ENCODE measurements at regions not wholly inside any gene's neighbourhood (a gene's known extent, or its start where the extent isn't known, plus 50 kb on each side); places are given as distances from the start of the nearest gene placed in this dataset.

DNA sequence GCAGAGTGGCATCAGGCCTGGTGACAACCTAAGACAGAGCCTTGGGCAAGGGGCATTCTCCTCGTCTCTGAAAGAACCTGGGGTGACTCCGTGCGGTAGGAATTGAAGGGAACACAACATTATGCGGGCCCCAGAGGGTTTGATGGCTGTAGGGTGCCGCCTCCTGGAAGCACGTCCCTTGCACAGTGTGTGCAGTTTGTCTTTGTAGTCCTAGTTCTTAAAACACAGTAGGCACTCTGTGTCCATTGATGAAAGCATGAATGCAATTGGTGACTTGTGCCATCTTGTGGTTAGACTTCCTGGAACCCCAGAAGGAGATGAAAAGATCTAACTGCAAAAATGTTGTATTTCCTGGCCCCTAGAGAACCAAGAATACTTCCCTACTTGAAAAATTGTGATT lies 279.8 kb downstream of the UTP18 start:
- intact Hi-C loops (cut with micrococcal nuclease; ENCODE audit: unreplicated experiment): no loop called here
- no peak for DNase-seq (ENCODE audit: low read depth, low spot score)
- SMC1A ChIA-PET (ENCODE audit: uncharacterized antibody, unreplicated experiment): no interaction called here
- no TSS peak for BruUV-seq (replicated peaks)
- POLR2A ChIA-PET: no interaction called here
- TF ChIP-seq BHLHE40 (IDR thresholded peaks at IDR 0.05; ENCODE audit: borderline replicate concordance in 1 of 2, low read depth in 2 of 2, low read length in 1 of 2) (no peak), ZNF217 (IDR thresholded peaks at IDR 0.05) (no peak)
- TF ChIP-seq, protein P1, sequence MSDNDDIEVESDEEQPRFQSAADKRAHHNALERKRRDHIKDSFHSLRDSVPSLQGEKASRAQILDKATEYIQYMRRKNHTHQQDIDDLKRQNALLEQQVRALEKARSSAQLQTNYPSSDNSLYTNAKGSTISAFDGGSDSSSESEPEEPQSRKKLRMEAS (IDR thresholded peaks at IDR 0.05; ENCODE audit: low read depth, low read length): no peak
- H4K20me1 ChIP-seq (ENCODE audit: control insufficient read depth, insufficient read depth): no peaks in the 10 kb centered on the region
- H3K79me2 ChIP-seq (ENCODE audit: control insufficient read depth, insufficient read depth, low read length): no peaks in the 10 kb centered on the region
- no peak overlapping the region for H3K4me2 ChIP-seq (ENCODE audit: control insufficient read depth, insufficient read depth)
- H2AFZ ChIP-seq (ENCODE audit: control insufficient read depth, low read depth, low read length): no peak overlapping the region
- no peaks in the 10 kb centered on the region; the same call in 2 of the 3 replicates for H3K9me3 ChIP-seq (replicated peaks; ENCODE audit: control insufficient read depth, insufficient read depth, low read length)
- no peak for FAIRE-seq
- CTCF ChIA-PET: no interaction called here
- no peak for ATAC-seq
- no peaks in the 10 kb centered on the region for H3K36me3 ChIP-seq (ENCODE audit: control insufficient read depth in 2 of 2, insufficient read depth in 2 of 2, low read length in 1 of 2)
- H3K4me3 ChIP-seq: no peak overlapping the region
- H3K4me1 ChIP-seq (ENCODE audit: control insufficient read depth, insufficient read depth, low read length): no peaks in the 10 kb centered on the region
- RAD21 ChIA-PET (ENCODE audit: unreplicated experiment): no interaction called here
- no peak overlapping the region for H3K27ac ChIP-seq (ENCODE audit: control insufficient read depth, insufficient read depth)
- no peaks in the 10 kb centered on the region for H3K27me3 ChIP-seq (replicated peaks in 1 of 2; ENCODE audit: control insufficient read depth in 2 of 2, insufficient read depth in 2 of 2, low read length in 1 of 2)
- WGBS (ENCODE audit: insufficient coverage, insufficient replicate concordance, low lambda C conversion rate, missing lambda C conversion rate): 34% methylated on average over 6 of the region's 6 CpGs
- in situ Hi-C loops (cut with MboI): no loop called here
- no peak overlapping the region for H3K9ac ChIP-seq (ENCODE audit: control insufficient read depth, insufficient read depth, low read length)

DNA sequence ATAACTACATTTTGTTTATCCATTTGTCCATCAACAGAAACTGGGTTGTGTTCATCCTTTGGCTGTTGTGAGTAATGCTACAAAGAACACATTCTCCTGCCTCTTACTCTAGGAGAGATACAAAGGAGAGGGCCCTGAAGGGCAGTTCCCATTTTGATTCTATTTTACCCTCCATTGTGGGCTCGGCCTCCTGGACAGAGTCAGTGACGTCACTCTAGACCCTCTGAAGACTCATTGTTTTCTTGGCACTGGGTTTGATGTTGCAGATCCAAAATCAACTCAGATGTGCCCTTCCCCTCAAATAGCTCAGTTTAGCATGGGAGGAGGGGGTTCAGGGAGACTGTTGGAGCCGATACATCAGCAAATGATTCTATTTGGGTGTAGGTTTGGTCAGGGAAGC lies 280.9 kb downstream of the UTP18 start:
- no peak overlapping the region for H3K4me3 ChIP-seq
- 0% methylated on average over 3 of the region's 3 CpGs for WGBS (ENCODE audit: insufficient coverage, insufficient replicate concordance, low lambda C conversion rate, missing lambda C conversion rate)
- ChIA-PET RAD21 (ENCODE audit: unreplicated experiment) (no interaction called here), CTCF (no interaction called here), POLR2A (no interaction called here), SMC1A (ENCODE audit: uncharacterized antibody, unreplicated experiment) (no interaction called here)
- no peak for FAIRE-seq
- no peak for DNase-seq (ENCODE audit: low read depth, low spot score)
- in situ Hi-C loops (cut with MboI) (no loop called here), intact Hi-C loops (cut with micrococcal nuclease; ENCODE audit: unreplicated experiment) (no loop called here)
- no peaks in the 10 kb centered on the region for H3K36me3 ChIP-seq (ENCODE audit: control insufficient read depth in 2 of 2, insufficient read depth in 2 of 2, low read length in 1 of 2)
- no peak for TF ChIP-seq HCFC1 (IDR thresholded peaks at IDR 0.05; ENCODE audit: low read length)
- TF ChIP-seq ZNF592 (IDR thresholded peaks at IDR 0.05): no peak
- TF ChIP-seq MLLT1 (IDR thresholded peaks at IDR 0.05): no peak
- no peak for TF ChIP-seq IKZF2 (IDR thresholded peaks at IDR 0.05)
- TF ChIP-seq SIN3A (IDR thresholded peaks at IDR 0.05; ENCODE audit: low read depth, low read length): no peak
- TF ChIP-seq SMC3 (IDR thresholded peaks at IDR 0.05; ENCODE audit: borderline replicate concordance, low read length): no peak
- TF ChIP-seq MEF2B (IDR thresholded peaks at IDR 0.05; ENCODE audit: partially characterized antibody, poor library complexity, severe bottlenecking): no peak
- no peaks in the 10 kb centered on the region for H3K79me2 ChIP-seq (ENCODE audit: control insufficient read depth, insufficient read depth, low read length)
- H3K9me3 ChIP-seq (replicated peaks; ENCODE audit: control insufficient read depth, insufficient read depth, low read length): no peaks in the 10 kb centered on the region; the same call in 2 of the 3 replicates
- BruUV-seq (replicated peaks): no TSS peak
- H3K4me2 ChIP-seq (ENCODE audit: control insufficient read depth, insufficient read depth): no peak overlapping the region
- no peak overlapping the region for H3K9ac ChIP-seq (ENCODE audit: control insufficient read depth, insufficient read depth, low read length)
- no peaks in the 10 kb centered on the region for H3K4me1 ChIP-seq (ENCODE audit: control insufficient read depth, insufficient read depth, low read length)
- no peak overlapping the region for H3K27ac ChIP-seq (ENCODE audit: control insufficient read depth, insufficient read depth)
- no peak overlapping the region for H2AFZ ChIP-seq (ENCODE audit: control insufficient read depth, low read depth, low read length)
- no peaks in the 10 kb centered on the region for H3K27me3 ChIP-seq (replicated peaks in 1 of 2; ENCODE audit: control insufficient read depth in 2 of 2, insufficient read depth in 2 of 2, low read length in 1 of 2)
- no peaks in the 10 kb centered on the region for H4K20me1 ChIP-seq (ENCODE audit: control insufficient read depth, insufficient read depth)
- ATAC-seq: no peak

All from GM12878 (cell line).